GM18519 (cell line): ENCODE measurements at regions not wholly inside any gene's neighbourhood (a gene's known extent, or its start where the extent isn't known, plus 50 kb on each side); places are given as distances from the start of the nearest gene placed in this dataset.
"Not testable (repeated sequence)": the region's sequence is repeated elsewhere in the genome, so short reads cannot be mapped to it uniquely, and the experiment has no call there.

Experiments
- ATAC-seq: cut with Tn5 transposase; IDR thresholded peaks from one replicate; pipeline ENCODE4 v1.9.1; 2021; ENCODE audit warnings: mild to moderate bottlenecking, moderate library complexity; ENCODE audit not compliant: unreplicated experiment, low FRiP score

- ATAC-seq: no peak
Observed at GRCh38 chr3:72630327-72630968, 217.8 kb downstream of the SHQ1 start.

DNA sequence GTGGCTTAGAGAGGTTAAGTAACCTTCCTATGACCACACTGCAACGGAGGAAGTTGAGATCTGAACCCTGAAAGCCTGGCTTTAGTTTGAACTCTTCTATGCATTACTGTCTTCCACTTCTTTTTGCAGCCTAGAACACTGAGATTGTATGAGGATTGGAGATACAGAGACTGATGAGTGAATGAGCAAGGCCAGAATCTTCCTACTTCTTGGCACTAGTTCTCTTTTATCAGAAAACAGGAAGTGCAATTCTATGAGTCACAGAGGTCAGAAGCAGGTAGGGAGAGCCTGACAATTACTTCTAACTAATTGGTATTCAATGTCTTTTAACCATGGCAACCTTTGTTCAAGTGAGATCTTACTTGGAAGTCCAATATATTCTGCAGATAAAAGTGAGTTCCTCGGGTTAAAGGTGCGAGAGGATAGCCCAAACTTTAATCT, 219.0 kb downstream of the SHQ1 start:
- no peak for ATAC-seq

DNA sequence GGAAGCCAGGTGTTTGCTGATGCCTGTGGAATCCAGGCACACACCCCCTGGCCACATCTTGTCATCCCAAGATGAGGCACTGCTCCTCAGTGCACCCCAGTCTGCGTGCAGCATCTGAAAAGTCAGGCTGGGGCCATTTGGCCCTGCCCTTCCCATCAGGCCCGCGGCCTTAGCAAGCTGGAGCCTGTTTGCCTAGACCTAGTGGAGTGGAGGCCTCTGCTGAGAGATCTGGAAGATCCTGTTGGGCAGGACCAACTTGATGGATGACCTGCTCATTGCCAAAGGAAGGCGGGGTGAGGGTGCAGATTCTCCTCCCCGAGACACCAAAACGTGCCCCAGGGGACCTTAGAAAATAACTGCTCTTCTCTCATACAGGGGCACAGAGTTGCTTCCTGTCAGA, 220.2 kb downstream of the SHQ1 start:
- ATAC-seq: no peak

DNA sequence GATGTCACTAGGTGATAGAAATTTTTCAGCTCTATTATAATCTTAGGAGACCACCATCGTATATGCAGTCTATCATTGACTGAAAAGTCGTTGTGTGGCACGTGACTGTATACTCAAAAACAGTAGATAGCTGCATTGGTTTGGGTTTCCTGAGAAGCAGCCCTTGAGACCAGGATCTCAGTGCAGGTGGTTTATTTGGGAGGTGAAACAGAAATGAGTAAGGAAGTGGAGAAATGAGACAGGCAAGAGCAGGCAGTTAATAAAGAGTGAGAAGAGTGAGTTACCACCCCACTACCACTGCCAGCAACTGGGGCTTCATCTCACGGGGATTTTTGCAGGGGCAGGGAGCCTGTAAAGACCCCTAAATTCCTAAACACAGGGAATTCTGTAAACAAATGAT, 221.0 kb downstream of the SHQ1 start:
- no peak for ATAC-seq

DNA sequence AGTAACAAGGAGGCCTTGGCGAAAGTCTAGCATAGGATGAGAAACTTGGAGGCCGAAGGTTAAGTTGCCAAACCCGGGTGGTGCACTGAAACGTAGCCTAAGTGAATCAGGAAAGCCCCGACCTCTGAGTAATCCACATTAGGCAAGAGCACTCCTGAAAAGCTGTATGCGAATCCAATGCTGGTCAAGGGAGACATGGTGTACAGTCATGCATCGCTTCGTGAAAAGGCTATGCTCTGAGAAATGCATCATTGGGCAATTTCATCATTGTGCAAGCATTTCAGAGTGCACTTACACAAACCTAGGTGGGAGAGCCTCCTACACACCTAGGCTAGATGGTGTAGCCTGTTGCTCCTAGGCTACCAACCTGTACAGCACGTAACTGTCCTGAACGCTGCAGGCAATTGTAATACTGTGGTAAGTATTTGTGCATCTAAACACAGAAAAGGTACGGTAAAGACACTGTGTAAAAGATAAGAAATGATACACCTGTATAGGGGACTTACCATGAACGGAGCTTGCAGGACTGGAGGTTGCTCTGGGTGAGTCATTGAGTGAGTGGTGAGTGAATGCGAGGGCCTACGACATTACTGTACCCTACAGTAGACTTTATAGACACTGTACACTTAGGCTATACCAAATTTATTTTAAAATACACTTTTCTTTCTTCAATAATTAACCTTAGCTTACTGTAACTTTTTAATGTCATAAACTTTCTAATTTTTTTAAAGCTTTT, 222.5 kb downstream of the SHQ1 start:
- ATAC-seq: no peak

DNA sequence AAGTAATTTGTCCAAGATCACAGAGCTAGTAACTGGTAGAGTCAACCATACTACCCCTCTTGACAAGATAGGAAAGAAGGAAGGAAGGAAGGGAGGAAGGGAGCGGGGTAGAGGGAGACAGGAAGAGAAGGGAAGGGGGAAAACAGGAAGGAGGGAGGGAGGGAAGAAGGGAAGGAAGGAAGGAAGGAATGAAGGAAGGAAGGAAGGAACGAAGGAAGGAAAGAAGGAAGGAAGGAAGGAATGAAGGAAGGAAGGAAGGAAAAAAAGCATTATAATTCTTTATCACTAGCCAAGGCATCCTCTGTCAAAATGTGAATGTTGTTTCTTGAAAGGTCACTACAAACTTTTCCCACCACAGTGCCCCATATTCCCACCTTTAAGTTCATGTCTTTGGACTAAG, 223.6 kb downstream of the SHQ1 start:
- ATAC-seq: no peak

GRCh38 chr3:72618739-72619138, 229.5 kb downstream of the SHQ1 start:
- no peak for ATAC-seq

- no peak for ATAC-seq
Observed at GRCh38 chr3:72617424-72618024, 230.7 kb downstream of the SHQ1 start.

DNA sequence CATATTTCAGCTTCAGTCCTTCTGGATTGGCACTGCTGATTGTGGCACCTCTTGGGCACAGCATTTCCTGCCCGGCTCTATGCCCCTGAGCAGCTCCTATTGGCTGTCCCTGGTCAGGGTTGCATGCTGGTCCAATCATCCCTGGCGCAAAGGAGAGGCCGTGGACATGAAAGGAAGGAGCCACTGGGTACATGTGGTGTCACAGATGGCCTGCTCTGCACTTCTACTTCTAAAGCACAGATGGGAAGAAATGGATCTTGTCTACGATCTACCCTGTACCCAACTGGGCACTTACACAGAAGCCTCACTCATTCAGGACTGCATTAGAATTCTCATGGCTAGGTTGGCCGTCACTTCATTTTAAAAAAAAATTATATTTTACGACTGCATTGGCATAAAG, 232.5 kb downstream of the SHQ1 start:
- no peak for ATAC-seq

DNA sequence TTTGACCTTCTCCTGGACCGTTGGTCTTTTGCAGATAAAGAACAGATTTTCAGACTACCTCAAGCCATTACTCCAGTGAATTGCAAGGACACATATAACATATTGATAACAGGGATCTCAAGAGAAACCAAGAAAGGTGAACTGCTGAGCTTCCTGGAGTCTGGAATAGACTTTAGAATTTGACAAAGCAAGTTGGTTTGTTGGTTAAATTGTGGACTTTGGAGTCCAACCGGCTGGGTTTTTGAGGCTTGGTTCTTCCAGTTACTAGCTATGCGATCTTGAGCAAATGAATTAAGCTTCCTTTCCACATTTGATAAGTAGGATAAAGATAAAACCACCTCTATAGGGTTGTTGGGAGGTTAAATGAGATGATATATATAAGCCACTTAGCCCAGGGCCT, 233.1 kb downstream of the SHQ1 start:
- no peak for ATAC-seq

GRCh38 chr3:72614394-72615074, 233.7 kb downstream of the SHQ1 start:
- no peak for ATAC-seq

DNA sequence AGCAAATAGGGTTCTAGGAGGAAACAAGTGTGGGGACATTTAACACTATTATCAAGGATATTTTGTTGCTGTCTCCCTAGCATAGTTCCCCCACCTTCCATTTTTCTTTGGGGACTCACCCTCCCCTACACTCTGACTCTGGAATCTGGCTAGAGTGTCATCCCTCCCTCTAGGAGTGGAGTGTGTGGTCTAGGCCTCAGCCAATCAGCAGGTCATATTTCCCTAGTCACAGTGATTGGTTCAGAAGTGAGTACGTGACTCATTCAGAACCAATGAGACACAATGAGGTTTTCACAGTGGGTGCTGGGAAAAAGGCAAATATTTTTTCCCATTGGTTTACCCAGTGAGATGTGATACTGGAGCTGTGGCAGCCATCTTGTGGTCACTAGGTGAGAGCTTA, 234.4 kb downstream of the SHQ1 start:
- ATAC-seq: no peak

DNA sequence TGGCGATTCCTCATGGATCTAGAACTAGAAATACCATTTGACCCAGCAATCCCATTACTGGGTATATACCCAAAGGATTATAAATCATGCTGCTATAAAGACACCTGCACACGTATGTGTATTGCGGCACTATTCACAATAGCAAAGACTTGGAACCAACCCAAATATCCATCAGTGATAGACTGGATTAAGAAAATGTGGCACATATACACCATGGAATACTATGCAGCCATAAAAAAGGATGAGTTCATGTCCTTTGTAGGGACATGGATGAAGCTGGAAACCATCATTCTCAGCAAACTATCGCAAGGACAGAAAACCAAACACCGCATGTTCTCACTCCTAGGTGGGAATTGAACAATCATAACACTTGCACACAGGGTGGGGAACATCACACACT, 239.1 kb downstream of the SHQ1 start:
- ATAC-seq: not testable (repeated sequence)

DNA sequence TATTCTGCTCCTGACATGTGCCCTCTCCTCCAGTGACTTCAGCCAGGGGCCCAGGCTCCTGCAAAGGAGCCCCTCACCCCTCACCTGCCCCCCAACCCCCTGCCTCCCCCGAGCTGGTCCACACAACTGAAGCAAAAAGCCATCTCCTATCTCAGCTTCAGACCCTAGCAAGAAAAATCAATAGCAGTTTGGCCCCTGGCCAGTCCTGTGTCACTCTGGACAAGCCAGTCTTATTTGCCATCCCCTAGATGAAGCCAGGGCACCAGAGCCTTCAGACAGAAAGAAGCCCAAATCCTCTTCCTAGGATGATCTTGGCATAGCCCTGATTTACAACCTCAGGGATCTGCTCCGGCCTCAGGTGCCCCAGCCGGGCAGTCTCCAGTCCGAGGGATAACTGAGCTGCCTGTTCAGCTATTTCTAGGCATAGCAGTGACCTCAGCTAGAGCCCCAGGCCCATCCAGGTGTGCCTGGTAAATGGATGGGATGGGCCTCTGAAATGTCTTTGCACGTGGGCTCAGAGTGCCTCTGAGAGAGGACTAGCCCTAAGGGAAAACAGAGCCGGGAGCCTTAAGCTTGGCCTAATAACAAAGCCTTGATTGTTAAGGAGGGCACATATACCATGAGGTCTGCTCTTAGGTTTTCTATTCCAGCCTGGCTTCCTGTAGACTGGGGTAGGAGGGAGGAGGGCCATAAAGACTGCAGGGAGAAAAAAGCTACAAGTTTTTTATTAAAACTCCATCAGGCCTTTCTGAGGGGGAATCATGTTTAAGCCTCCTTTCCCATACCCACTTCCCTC, 242.0 kb downstream of the SHQ1 start:
- no peak for ATAC-seq

DNA sequence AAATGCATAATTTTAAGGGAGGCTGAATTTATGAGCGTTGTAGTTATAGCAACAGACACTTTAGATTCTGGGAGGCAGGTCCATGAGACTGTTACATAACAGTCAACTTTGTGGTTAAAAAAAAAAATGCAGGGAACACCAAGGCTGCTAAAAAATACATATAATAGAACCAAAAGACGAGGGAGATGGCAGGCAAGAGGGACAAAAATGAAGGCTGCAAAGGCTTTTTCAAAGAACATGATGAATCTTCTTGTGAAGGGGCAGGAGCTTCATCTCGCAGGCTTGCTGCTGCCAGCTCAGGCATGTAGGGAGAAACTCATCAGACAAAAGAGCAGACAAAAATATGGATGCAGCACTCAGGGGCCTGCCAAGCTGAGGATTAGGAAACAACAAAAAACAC, 243.9 kb downstream of the SHQ1 start:
- ATAC-seq: no peak

DNA sequence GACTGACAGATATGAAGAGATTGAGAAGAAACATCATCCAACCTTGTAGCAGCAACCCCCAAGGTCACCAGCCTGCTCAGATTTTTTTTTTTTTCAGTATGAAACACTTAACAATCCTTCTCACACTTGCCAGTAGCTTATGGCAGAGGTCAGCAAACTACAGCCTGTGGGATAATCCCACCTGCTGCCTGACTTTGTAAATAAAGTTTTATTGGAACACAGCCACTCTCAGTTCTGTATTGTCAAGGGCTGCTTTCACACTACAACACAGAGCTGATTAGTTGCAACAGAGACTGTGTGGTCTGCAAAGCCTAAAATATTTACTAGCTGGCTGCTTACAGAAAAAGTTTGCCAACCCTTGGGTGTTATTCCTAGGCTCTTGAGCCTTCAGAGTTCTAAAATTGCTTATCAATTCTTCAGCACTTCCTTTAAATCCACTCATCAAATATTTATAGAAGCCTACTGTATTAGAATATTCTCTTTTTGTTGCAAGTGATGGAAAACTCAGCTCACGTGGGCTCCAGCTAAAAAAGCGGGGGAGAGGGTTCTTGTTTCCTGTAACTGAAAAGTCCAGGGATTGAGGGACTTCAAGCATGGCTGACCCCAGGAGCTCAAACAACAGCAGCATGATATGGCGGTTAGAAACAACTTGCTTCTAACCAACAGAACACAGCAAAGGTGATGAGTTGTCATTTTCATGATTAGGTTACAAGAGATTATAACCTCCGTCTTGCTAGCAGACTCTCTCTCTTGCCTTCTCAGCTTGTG, 246.1 kb downstream of the SHQ1 start:
- no peak for ATAC-seq

GRCh38 chr3:72601060-72601459, 247.2 kb downstream of the SHQ1 start:
- no peak for ATAC-seq

DNA sequence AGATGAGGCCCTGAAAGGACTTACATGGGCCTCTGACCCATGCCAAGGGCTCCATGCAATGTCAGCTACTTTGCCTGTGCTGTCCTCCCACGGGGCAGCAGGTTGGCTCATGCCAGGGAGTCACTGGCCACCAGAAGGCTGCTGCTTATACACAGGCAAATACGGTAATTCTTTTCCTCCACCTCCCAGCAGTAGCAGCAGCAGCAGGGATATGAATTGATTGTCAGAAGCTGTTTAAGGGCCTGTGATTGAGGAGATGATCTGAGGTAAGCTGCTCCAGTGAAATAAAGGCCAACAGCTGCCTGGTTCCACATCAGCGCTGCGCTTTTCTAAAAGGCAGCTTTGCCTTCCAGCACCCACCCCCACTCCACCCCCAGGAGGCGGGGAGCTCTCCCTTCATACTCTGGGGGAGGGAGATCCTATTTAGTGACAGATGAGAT, 250.5 kb downstream of the SHQ1 start:
- ATAC-seq: no peak

- no peak for ATAC-seq
Observed at GRCh38 chr3:72597043-72597442, 251.2 kb downstream of the SHQ1 start.
